SK-N-SH (cell line): ENCODE measurements at regions not wholly inside any gene's neighbourhood (a gene's known extent, or its start where the extent isn't known, plus 50 kb on each side); places are given as distances from the start of the nearest gene placed in this dataset.

Experiments
- CTCF ChIA-PET: fragments of 300-600, 350-600 bp; formaldehyde crosslinking; extraction: SDS; loops from one replicate; lab custom pipeline; 2021; lab: Yijun Ruan, JAX
- POLR2A ChIA-PET: fragments of 350-600 bp; sonication (Branson Sonifier 250); formaldehyde crosslinking; extraction: SDS; loops from one replicate; lab custom pipeline; 2020; ENCODE audit warnings: antibody characterized with exemption, inconsistent platforms; lab: Yijun Ruan, JAX
- DNase-seq: peaks from one replicate; pipeline ENCODE4 v3.0.0; 2012
- H2AFZ ChIP-seq: fragments of 200-600 bp; sonication (generic); 2 replicates; pipeline ENCODE4 v1.8.1; 2016; ENCODE audit warnings: antibody characterized with exemption, mild to moderate bottlenecking, low read depth
- H3F3A ChIP-seq: fragments of 200-600 bp; sonication (generic); replicated peaks from 2 replicates; pipeline ENCODE3; 2016; ENCODE audit warnings: antibody characterized with exemption, mild to moderate bottlenecking; ENCODE audit not compliant: insufficient read depth
- H3K27ac ChIP-seq, 2 experiments: fragments of 200-500 bp in 1 of 2; fragments of 200-600 bp in 1 of 2; sonication (Bioruptor generic) in 1 of 2; sonication (generic), shearing (Covaris generic) in 1 of 2; 2 replicates each; pipeline versions ENCODE4 v1.5.1 to v1.6.1; 2014 to 2016; ENCODE audit warnings: low read depth in 2 of 2, inconsistent platforms in 1 of 2, low read length in 1 of 2, mild to moderate bottlenecking in 1 of 2, mixed read lengths in 1 of 2
- H3K27me3 ChIP-seq: fragments of 200-600 bp; sonication (generic), shearing (Covaris generic); 2 replicates; pipeline ENCODE4 v1.6.1; 2016; ENCODE audit warnings: mixed run types; ENCODE audit not compliant: insufficient read depth
- H3K36me3 ChIP-seq, 2 experiments: fragments of 200-500 bp in 1 of 2; fragments of 200-600 bp in 1 of 2; sonication (Bioruptor generic) in 1 of 2; sonication (generic) in 1 of 2; replicated peaks in 1 of 2; 2 replicates each; pipeline versions ENCODE3 to v1.5.1; 2014 to 2016; ENCODE audit warnings: low read length in 1 of 2, mild to moderate bottlenecking in 1 of 2; ENCODE audit not compliant: insufficient read depth in 2 of 2, control insufficient read depth in 1 of 2
- H3K4me1 ChIP-seq, 2 experiments: fragments of 200-500 bp in 1 of 2; fragments of 200-600 bp in 1 of 2; sonication (Bioruptor generic) in 1 of 2; sonication (generic), shearing (Covaris generic) in 1 of 2; 2 replicates each; pipeline versions ENCODE4 v1.5.1 to v1.6.1; 2014 to 2016; ENCODE audit warnings: low read depth in 1 of 2, low read length in 1 of 2, mixed run types in 1 of 2; ENCODE audit not compliant: insufficient read depth in 2 of 2, control insufficient read depth in 1 of 2
- H3K4me2 ChIP-seq: fragments of 200-600 bp; sonication (generic), shearing (Covaris generic); 2 replicates; pipeline ENCODE4 v1.6.1; 2017; ENCODE audit warnings: mixed run types
- H3K4me3 ChIP-seq, 2 experiments: fragments of 200-500 bp in 1 of 2; fragments of 200-600 bp in 1 of 2; sonication (Bioruptor generic) in 1 of 2; sonication (generic), shearing (Covaris generic) in 1 of 2; 2 replicates each; pipeline versions ENCODE4 v1.5.1 to v1.8.1; 2014 to 2016; ENCODE audit warnings: low read depth in 2 of 2, inconsistent platforms in 1 of 2, low read length in 1 of 2, mild to moderate bottlenecking in 1 of 2, mixed read lengths in 1 of 2, moderate library complexity in 1 of 2
- H3K79me2 ChIP-seq: fragments of 200-600 bp; sonication (generic); 2 replicates; pipeline ENCODE4 v1.8.1; 2017; ENCODE audit warnings: mild to moderate bottlenecking; ENCODE audit not compliant: insufficient read depth
- H3K9ac ChIP-seq: fragments of 200-600 bp; sonication (generic); 2 replicates; pipeline ENCODE4 v1.6.1; 2017; ENCODE audit warnings: mixed run types
- H3K9me2 ChIP-seq: fragments of 200-600 bp; sonication (generic); 2 replicates; pipeline ENCODE4 v1.6.1; 2017; ENCODE audit warnings: mixed run types
- H3K9me3 ChIP-seq: fragments of 200-600 bp; sonication (generic); 2 replicates; pipeline ENCODE4 v1.6.1; 2017; ENCODE audit warnings: mixed run types, mild to moderate bottlenecking, moderate library complexity
- H4K20me1 ChIP-seq: fragments of 200-600 bp; sonication (generic); 2 replicates; pipeline ENCODE4 v1.6.1; 2017; ENCODE audit warnings: mild to moderate bottlenecking, mixed run types; ENCODE audit not compliant: insufficient read depth
- CHD2 ChIP-seq: fragments of 150-350 bp; IDR thresholded peaks from 2 replicates; pipeline ENCODE4 v1.6.1; 2018; ENCODE audit warnings: low read length; ENCODE audit not compliant: partially characterized antibody
- GATA2 ChIP-seq: sonication (generic); formaldehyde crosslinking; IDR thresholded peaks from 2 replicates; pipeline ENCODE4 v1.5.0; 2020; ENCODE audit warnings: mild to moderate bottlenecking, missing genetic modification reagents
- JUND ChIP-seq: IDR thresholded peaks from 2 replicates; pipeline ENCODE4 v1.4.0; 2012
- MEF2A ChIP-seq: IDR thresholded peaks from 2 replicates; pipeline ENCODE4 v1.4.0; 2012; ENCODE audit warnings: low read depth, borderline replicate concordance
- PBX3 ChIP-seq: IDR thresholded peaks from 2 replicates; pipeline ENCODE4; 2012
- RCOR1 ChIP-seq: fragments of 150-350 bp; IDR thresholded peaks from 2 replicates; pipeline ENCODE4 v1.6.1; 2017; ENCODE audit warnings: antibody characterized with exemption, low read length
- REST ChIP-seq: IDR thresholded peaks from 2 replicates; pipeline ENCODE4 v1.6.1; 2012; ENCODE audit warnings: mild to moderate bottlenecking, low read depth, low read length, moderate library complexity
- RXRA ChIP-seq: IDR thresholded peaks from 2 replicates; pipeline ENCODE4 v1.4.0; 2012; ENCODE audit warnings: low read depth, mild to moderate bottlenecking, borderline replicate concordance
- SIN3A ChIP-seq: IDR thresholded peaks from 2 replicates; pipeline ENCODE4 v1.6.1; 2012; ENCODE audit warnings: low read depth, mild to moderate bottlenecking, low read length, moderate library complexity, borderline replicate concordance
- TAF1 ChIP-seq: IDR thresholded peaks from 2 replicates; pipeline ENCODE4 v1.6.1; 2012; ENCODE audit warnings: low read depth, mild to moderate bottlenecking, low read length, moderate library complexity, borderline replicate concordance
- TCF12 ChIP-seq: IDR thresholded peaks from 2 replicates; pipeline ENCODE4 v1.4.0; 2012
- USF1 ChIP-seq: IDR thresholded peaks from 2 replicates; pipeline ENCODE4 v1.4.0; 2012; ENCODE audit warnings: low read depth, borderline replicate concordance
- ZBTB33 ChIP-seq: IDR thresholded peaks from 2 replicates; pipeline ENCODE4 v1.4.0; 2012; ENCODE audit warnings: low read depth, borderline replicate concordance
- WGBS: methylation state at CpG from one replicate; pipeline ENCODE4 v1.1.6; 2017; ENCODE audit warnings: low lambda C conversion rate; 5-methylcytosine and 5-hydroxymethylcytosine counted together
- TF ChIP-seq, protein P1 (sequence below): fragments of 150-350 bp; IDR thresholded peaks from 2 replicates; pipeline ENCODE4 v1.6.1; 2017; ENCODE audit warnings: antibody characterized with exemption, low read length, low read depth, borderline replicate concordance

DNA sequence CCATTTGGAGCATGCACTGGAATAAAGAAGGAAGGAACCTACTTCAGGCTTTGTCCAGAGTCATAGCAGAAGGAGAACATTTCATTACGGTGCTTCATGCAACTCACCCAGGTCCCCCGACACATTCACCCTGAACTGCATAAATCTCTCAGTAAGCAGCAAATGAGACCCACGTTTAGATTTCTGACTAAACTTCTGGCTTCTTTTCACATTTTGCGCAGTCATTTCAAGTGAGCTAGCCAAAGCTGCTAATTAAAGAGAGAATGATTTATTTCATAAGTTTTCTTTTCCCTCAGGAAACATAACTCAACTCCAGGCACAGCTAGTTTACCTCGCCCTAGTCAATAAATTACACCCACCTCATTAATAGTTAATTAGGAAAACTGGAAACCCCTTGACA, 88.6 kb upstream of the GAS1 start (continued):
- TF ChIP-seq GATA2 = no peak

GRCh38 chr9:87036506-87036905, 89.2 kb upstream of the GAS1 start:
- Histone ChIP-seq H3K79me2 (no peaks in the 10 kb centered on the region), H3K27ac (no peak overlapping the region), H3K9me2 (no peaks in the 10 kb centered on the region), H3K9me3 (no peaks in the 10 kb centered on the region)
- no peak for DNase-seq
- CTCF ChIA-PET = interaction anchor here (1.3 kb wide), 1 partner anchor 88 kb away, joined by 3 read pairs; no protein-coding TSS in a partner anchor
- TF ChIP-seq TCF12 (no peak), CHD2 (no peak), JUND (no peak), REST (no peak), MEF2A (no peak), PBX3 (no peak), SIN3A (no peak), RCOR1 (no peak), USF1 (no peak), TAF1 (no peak), RXRA (no peak), ZBTB33 (no peak)
- TF ChIP-seq, protein P1, sequence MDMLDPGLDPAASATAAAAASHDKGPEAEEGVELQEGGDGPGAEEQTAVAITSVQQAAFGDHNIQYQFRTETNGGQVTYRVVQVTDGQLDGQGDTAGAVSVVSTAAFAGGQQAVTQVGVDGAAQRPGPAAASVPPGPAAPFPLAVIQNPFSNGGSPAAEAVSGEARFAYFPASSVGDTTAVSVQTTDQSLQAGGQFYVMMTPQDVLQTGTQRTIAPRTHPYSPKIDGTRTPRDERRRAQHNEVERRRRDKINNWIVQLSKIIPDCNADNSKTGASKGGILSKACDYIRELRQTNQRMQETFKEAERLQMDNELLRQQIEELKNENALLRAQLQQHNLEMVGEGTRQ = no peak
- TF ChIP-seq, all 33 proteins: peak for 0
- Histone ChIP-seq H3K4me3 (no peak overlapping the region), H3K36me3 (no peaks in the 10 kb centered on the region), H3K9ac (no peak overlapping the region), H3K4me1 (peaks cover 0 to 13% of the 10 kb centered on the region in 2 experiments; a peak in 2 of 4 replicates), H4K20me1 (no peaks in the 10 kb centered on the region), H3F3A (no peaks in the 10 kb centered on the region), H3K27me3 (no peaks in the 10 kb centered on the region), H3K4me2 (no peak overlapping the region), H2AFZ (no peak overlapping the region)
- POLR2A ChIA-PET = no interaction called here
- 87% methylated on average over 2 of the region's 2 CpGs for WGBS
